Stimulated activated CD4-positive, alpha-beta T cell treated with anti-CD3 and anti-CD28 coated beads, Interleukin-1b, Interleukin-23, amount 100 ng/mL, for 48 hours (primary cell): ENCODE measurements at regions not wholly inside any gene's neighbourhood (a gene's known extent, or its start where the extent isn't known, plus 50 kb on each side); places are given as distances from the start of the nearest gene placed in this dataset.
"Not testable (repeated sequence)": the region's sequence is repeated elsewhere in the genome, so short reads cannot be mapped to it uniquely, and the experiment has no call there.

ENCODE experiments used
- DNase-seq: peaks from one replicate; pipeline ENCODE4 v3.0.0-alpha.2; 2020

GRCh38 chr5:157993986-157994691 lies 135.2 kb upstream of the CLINT1 start:
- no peak for DNase-seq

GRCh38 chr5:157993201-157993600 lies 134.3 kb upstream of the CLINT1 start:
- no peak for DNase-seq

GRCh38 chr5:157990583-157991181 lies 131.7 kb upstream of the CLINT1 start:
- DNase-seq = no peak

GRCh38 chr5:157989296-157989695 lies 130.4 kb upstream of the CLINT1 start:
- no peak for DNase-seq

GRCh38 chr5:157987259-157987658 lies 128.3 kb upstream of the CLINT1 start:
- no peak for DNase-seq

GRCh38 chr5:157986431-157986990 lies 127.6 kb upstream of the CLINT1 start:
- DNase-seq = no peak

GRCh38 chr5:157984611-157985010 lies 125.7 kb upstream of the CLINT1 start:
- no peak for DNase-seq

- no peak for DNase-seq
Measured at GRCh38 chr5:157983906-157984551, 125.1 kb upstream of the CLINT1 start.

- no peak for DNase-seq
Measured at GRCh38 chr5:157978061-157978460, 119.1 kb upstream of the CLINT1 start.

- no peak for DNase-seq
Measured at GRCh38 chr5:157976429-157976828, 117.5 kb upstream of the CLINT1 start.

GRCh38 chr5:157972579-157972978 lies 113.6 kb upstream of the CLINT1 start:
- DNase-seq = no peak

GRCh38 chr5:157971571-157972216 lies 112.7 kb upstream of the CLINT1 start:
- no peak for DNase-seq

- DNase-seq = not testable (repeated sequence)
Measured at GRCh38 chr5:157968570-157968969, 109.6 kb upstream of the CLINT1 start.

- no peak for DNase-seq
Measured at GRCh38 chr5:157965989-157966388, 107.0 kb upstream of the CLINT1 start.

GRCh38 chr5:157965040-157965678 lies 106.2 kb upstream of the CLINT1 start:
- no peak for DNase-seq

- no peak for DNase-seq
Measured at GRCh38 chr5:157963761-157964160, 104.8 kb upstream of the CLINT1 start.

GRCh38 chr5:157963244-157963643 lies 104.3 kb upstream of the CLINT1 start:
- DNase-seq = no peak

GRCh38 chr5:157962686-157963085 lies 103.7 kb upstream of the CLINT1 start:
- not testable (repeated sequence) for DNase-seq

GRCh38 chr5:157961896-157962590 lies 103.1 kb upstream of the CLINT1 start:
- DNase-seq = no peak

GRCh38 chr5:157961176-157961575 lies 102.2 kb upstream of the CLINT1 start:
- no peak for DNase-seq

- no peak for DNase-seq
Measured at GRCh38 chr5:157959370-157959769, 100.4 kb upstream of the CLINT1 start.

- peak; percentile 7 for DNase-seq
Measured at GRCh38 chr5:157956271-157956885, 97.4 kb upstream of the CLINT1 start.
